ENCODE measurements at regions not wholly inside any gene's neighbourhood (a gene's known extent, or its start where the extent isn't known, plus 50 kb on each side); places are given as distances from the start of the nearest gene placed in this dataset.

DNA sequence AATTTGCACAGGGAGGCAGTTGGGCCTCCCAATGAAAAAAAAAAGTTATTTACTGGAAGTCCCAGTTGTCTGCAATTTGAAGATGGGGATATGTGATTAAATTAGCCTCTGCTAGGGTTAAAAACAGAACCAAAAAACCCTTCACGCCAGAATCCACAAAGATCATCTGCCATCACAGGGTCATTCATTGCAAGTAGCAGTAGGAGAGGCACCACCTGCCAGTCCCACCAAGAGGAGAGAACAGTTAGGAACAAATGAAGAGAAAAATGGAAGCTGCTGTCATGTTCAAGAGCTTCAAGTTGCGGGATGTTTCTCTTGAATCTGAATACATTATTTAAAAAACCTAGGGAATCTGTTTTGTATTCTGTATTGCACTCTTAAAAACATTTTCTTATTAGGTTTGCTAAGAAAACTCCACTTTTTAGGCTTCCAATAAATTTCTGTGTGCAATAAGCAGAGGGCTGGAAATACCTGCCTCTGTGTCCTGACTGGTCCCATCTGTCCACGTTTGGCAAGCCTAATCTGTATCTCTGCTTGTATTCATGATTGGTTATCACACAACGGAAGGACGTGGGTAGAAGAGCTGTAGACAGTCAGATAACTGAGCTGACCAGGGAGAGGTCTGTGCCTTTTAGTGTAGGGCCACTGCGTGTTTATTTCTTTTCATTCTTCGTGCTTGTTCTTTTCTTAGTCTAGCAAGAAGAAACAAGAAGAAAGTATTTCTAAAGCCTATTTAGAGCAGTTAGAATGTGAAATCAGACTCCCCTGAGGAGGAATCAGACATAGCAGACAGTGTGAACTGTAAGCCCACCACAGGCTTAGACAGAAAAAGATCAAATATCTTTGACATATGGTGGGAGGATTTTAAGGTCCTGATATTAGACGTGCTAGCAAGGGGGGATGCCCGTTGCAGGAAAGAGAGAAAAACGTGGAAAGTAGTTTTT is 630.6 kb upstream of the SEMA6A start (continued):
- TF ChIP-seq, protein P1, sequence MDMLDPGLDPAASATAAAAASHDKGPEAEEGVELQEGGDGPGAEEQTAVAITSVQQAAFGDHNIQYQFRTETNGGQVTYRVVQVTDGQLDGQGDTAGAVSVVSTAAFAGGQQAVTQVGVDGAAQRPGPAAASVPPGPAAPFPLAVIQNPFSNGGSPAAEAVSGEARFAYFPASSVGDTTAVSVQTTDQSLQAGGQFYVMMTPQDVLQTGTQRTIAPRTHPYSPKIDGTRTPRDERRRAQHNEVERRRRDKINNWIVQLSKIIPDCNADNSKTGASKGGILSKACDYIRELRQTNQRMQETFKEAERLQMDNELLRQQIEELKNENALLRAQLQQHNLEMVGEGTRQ (CRISPR knock-in tag; IDR thresholded peaks at IDR 0.05): no peak
- TF ChIP-seq FOXP1 (CRISPR knock-in tag; IDR thresholded peaks at IDR 0.05; ENCODE audit: borderline replicate concordance): no peak
- TF ChIP-seq, protein P2, sequence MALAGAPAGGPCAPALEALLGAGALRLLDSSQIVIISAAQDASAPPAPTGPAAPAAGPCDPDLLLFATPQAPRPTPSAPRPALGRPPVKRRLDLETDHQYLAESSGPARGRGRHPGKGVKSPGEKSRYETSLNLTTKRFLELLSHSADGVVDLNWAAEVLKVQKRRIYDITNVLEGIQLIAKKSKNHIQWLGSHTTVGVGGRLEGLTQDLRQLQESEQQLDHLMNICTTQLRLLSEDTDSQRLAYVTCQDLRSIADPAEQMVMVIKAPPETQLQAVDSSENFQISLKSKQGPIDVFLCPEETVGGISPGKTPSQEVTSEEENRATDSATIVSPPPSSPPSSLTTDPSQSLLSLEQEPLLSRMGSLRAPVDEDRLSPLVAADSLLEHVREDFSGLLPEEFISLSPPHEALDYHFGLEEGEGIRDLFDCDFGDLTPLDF (CRISPR knock-in tag; IDR thresholded peaks at IDR 0.05): no peak
- TF ChIP-seq, protein P3, sequence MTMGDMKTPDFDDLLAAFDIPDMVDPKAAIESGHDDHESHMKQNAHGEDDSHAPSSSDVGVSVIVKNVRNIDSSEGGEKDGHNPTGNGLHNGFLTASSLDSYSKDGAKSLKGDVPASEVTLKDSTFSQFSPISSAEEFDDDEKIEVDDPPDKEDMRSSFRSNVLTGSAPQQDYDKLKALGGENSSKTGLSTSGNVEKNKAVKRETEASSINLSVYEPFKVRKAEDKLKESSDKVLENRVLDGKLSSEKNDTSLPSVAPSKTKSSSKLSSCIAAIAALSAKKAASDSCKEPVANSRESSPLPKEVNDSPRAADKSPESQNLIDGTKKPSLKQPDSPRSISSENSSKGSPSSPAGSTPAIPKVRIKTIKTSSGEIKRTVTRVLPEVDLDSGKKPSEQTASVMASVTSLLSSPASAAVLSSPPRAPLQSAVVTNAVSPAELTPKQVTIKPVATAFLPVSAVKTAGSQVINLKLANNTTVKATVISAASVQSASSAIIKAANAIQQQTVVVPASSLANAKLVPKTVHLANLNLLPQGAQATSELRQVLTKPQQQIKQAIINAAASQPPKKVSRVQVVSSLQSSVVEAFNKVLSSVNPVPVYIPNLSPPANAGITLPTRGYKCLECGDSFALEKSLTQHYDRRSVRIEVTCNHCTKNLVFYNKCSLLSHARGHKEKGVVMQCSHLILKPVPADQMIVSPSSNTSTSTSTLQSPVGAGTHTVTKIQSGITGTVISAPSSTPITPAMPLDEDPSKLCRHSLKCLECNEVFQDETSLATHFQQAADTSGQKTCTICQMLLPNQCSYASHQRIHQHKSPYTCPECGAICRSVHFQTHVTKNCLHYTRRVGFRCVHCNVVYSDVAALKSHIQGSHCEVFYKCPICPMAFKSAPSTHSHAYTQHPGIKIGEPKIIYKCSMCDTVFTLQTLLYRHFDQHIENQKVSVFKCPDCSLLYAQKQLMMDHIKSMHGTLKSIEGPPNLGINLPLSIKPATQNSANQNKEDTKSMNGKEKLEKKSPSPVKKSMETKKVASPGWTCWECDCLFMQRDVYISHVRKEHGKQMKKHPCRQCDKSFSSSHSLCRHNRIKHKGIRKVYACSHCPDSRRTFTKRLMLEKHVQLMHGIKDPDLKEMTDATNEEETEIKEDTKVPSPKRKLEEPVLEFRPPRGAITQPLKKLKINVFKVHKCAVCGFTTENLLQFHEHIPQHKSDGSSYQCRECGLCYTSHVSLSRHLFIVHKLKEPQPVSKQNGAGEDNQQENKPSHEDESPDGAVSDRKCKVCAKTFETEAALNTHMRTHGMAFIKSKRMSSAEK (CRISPR knock-in tag; IDR thresholded peaks at IDR 0.05; ENCODE audit: borderline replicate concordance): no peak
- TF ChIP-seq, protein P4, sequence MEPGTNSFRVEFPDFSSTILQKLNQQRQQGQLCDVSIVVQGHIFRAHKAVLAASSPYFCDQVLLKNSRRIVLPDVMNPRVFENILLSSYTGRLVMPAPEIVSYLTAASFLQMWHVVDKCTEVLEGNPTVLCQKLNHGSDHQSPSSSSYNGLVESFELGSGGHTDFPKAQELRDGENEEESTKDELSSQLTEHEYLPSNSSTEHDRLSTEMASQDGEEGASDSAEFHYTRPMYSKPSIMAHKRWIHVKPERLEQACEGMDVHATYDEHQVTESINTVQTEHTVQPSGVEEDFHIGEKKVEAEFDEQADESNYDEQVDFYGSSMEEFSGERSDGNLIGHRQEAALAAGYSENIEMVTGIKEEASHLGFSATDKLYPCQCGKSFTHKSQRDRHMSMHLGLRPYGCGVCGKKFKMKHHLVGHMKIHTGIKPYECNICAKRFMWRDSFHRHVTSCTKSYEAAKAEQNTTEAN (CRISPR knock-in tag; IDR thresholded peaks at IDR 0.05): no peak

DNA sequence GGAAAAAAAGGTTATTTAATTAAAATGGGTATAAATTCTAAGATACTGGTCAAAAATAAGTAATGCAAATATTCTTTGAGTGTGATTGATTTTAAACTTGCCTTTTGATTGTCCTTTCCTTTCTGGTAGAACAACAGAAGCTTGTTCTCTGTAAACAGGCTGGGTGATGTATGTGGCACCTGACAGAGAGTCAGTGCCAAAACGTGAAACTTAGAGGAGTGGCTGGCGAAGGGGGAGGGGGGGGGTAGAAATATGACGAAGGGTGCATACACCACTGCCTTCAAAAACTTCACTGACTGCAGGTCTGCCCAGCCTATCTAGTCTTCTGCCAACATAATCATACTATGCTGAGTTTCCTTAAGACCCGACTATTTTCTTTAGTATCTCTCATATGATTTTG is 629.8 kb upstream of the SEMA6A start:
- Mint-ChIP-seq H3K36me3 (peaks cover 2% of the 10 kb centered on the region), H3K27ac (no peak overlapping the region), H3K27me3 (ENCODE audit: low read depth) (no peaks in the 10 kb centered on the region), H3K9me3 (peaks cover 3% of the 10 kb centered on the region), H3K4me1 (peaks cover 45% of the 10 kb centered on the region), H3K4me3 (no peak overlapping the region)
- ChIA-PET POLR2A (no interaction called here), CTCF (no interaction called here)
- ATAC-seq (no peak), DNase-seq (ENCODE audit: low spot score) (no peak)
- TF ChIP-seq FOXJ3 (CRISPR knock-in tag; IDR thresholded peaks at IDR 0.05; ENCODE audit: borderline replicate concordance) (no peak), ZNF317 (CRISPR knock-in tag; IDR thresholded peaks at IDR 0.05; ENCODE audit: borderline replicate concordance, low read depth) (no peak), TEAD4 (CRISPR knock-in tag; IDR thresholded peaks at IDR 0.05) (no peak), ZNF671 (CRISPR knock-in tag; IDR thresholded peaks at IDR 0.05) (no peak), NFATC4 (CRISPR knock-in tag; IDR thresholded peaks at IDR 0.05) (no peak), SOX15 (CRISPR knock-in tag; IDR thresholded peaks at IDR 0.05) (no peak), FOXK1 (CRISPR knock-in tag; IDR thresholded peaks at IDR 0.05) (no peak), SP1 (CRISPR knock-in tag; conservative IDR thresholded peaks at IDR 0.05) (no peak), TCF7 (CRISPR knock-in tag; IDR thresholded peaks at IDR 0.05; ENCODE audit: low read depth) (no peak), EMX1 (CRISPR knock-in tag; IDR thresholded peaks at IDR 0.05) (no peak)
- TF ChIP-seq, protein P5, sequence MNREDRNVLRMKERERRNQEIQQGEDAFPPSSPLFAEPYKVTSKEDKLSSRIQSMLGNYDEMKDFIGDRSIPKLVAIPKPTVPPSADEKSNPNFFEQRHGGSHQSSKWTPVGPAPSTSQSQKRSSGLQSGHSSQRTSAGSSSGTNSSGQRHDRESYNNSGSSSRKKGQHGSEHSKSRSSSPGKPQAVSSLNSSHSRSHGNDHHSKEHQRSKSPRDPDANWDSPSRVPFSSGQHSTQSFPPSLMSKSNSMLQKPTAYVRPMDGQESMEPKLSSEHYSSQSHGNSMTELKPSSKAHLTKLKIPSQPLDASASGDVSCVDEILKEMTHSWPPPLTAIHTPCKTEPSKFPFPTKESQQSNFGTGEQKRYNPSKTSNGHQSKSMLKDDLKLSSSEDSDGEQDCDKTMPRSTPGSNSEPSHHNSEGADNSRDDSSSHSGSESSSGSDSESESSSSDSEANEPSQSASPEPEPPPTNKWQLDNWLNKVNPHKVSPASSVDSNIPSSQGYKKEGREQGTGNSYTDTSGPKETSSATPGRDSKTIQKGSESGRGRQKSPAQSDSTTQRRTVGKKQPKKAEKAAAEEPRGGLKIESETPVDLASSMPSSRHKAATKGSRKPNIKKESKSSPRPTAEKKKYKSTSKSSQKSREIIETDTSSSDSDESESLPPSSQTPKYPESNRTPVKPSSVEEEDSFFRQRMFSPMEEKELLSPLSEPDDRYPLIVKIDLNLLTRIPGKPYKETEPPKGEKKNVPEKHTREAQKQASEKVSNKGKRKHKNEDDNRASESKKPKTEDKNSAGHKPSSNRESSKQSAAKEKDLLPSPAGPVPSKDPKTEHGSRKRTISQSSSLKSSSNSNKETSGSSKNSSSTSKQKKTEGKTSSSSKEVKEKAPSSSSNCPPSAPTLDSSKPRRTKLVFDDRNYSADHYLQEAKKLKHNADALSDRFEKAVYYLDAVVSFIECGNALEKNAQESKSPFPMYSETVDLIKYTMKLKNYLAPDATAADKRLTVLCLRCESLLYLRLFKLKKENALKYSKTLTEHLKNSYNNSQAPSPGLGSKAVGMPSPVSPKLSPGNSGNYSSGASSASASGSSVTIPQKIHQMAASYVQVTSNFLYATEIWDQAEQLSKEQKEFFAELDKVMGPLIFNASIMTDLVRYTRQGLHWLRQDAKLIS (CRISPR knock-in tag; IDR thresholded peaks at IDR 0.05; ENCODE audit: borderline replicate concordance): no peak
- TF ChIP-seq, protein P6, sequence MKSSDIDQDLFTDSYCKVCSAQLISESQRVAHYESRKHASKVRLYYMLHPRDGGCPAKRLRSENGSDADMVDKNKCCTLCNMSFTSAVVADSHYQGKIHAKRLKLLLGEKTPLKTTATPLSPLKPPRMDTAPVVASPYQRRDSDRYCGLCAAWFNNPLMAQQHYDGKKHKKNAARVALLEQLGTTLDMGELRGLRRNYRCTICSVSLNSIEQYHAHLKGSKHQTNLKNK (CRISPR knock-in tag; IDR thresholded peaks at IDR 0.05): no peak
- TF ChIP-seq, protein P2 (CRISPR knock-in tag; IDR thresholded peaks at IDR 0.05): no peak
- TF ChIP-seq, protein P7, sequence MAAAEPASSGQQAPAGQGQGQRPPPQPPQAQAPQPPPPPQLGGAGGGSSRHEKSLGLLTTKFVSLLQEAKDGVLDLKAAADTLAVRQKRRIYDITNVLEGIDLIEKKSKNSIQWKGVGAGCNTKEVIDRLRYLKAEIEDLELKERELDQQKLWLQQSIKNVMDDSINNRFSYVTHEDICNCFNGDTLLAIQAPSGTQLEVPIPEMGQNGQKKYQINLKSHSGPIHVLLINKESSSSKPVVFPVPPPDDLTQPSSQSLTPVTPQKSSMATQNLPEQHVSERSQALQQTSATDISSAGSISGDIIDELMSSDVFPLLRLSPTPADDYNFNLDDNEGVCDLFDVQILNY (CRISPR knock-in tag; IDR thresholded peaks at IDR 0.05): no peak
- TF ChIP-seq, protein P8, sequence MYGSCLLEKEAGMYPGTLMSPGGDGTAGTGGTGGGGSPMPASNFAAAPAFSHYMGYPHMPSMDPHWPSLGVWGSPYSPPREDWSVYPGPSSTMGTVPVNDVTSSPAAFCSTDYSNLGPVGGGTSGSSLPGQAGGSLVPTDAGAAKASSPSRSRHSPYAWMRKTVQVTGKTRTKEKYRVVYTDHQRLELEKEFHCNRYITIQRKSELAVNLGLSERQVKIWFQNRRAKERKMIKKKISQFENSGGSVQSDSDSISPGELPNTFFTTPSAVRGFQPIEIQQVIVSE (CRISPR knock-in tag; IDR thresholded peaks at IDR 0.05; ENCODE audit: borderline replicate concordance): no peak
